DND-41 (cell line): ENCODE measurements at regions not wholly inside any gene's neighbourhood (a gene's known extent, or its start where the extent isn't known, plus 50 kb on each side); places are given as distances from the start of the nearest gene placed in this dataset.

Experiments
- CTCF ChIP-seq: IDR thresholded peaks from 2 replicates; pipeline ENCODE4 v1.5.1; 2012; ENCODE audit warnings: borderline replicate concordance, low read length, moderate library complexity, mild to moderate bottlenecking; ENCODE audit not compliant: poor library complexity, severe bottlenecking; ENCODE audit errors: extremely low read depth
- EZH2 ChIP-seq: IDR thresholded peaks from 3 replicates; pipeline ENCODE4 v1.6.1; 2012; ENCODE audit warnings: borderline replicate concordance, low read depth, mild to moderate bottlenecking, moderate library complexity, low read length, inconsistent platforms; ENCODE audit not compliant: severe bottlenecking

DNA sequence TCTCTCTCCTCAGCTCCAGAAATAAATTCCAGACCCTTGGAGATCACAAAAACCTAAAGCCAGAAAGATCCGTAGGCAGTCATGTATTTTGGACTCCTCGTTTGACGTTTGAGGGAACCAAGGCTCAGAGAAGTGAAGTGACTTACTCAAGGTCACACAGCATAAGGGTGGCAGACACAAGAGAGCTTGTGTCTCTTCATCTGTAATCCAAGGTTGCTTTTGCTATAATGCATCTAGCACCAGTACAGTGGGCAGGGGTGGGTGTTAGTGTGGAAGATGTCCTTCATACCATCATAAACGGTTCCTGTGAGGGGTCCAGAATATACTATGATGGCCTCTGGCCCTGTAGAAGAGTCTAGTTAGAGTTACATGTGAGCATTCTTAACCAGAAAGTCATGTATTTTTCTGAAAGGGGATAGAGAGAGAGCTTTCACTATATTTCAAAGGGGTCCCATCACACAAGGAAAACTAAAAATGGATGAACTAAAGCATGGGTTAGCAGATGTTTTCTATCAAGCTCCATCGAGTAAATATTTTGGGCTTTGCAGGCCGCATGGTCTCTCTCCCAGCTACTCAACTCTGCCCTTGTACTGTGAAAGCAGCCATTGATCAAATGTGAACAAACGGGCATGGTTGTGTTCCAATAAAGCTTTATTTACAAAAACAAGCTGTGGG is 144.9 kb downstream of the TOMM20 start:
- no peak for TF ChIP-seq CTCF
- no peak for TF ChIP-seq EZH2
